ENCODE measurements at regions not wholly inside any gene's neighbourhood (a gene's known extent, or its start where the extent isn't known, plus 50 kb on each side); places are given as distances from the start of the nearest gene placed in this dataset.
A peak's percentile ranks its signal among the peaks of the same experiment; 100 is the strongest.

GRCh38 chr10:4372601-4373000, 453.4 kb upstream of the AKR1E2 start:
- no peak for DNase-seq

DNA sequence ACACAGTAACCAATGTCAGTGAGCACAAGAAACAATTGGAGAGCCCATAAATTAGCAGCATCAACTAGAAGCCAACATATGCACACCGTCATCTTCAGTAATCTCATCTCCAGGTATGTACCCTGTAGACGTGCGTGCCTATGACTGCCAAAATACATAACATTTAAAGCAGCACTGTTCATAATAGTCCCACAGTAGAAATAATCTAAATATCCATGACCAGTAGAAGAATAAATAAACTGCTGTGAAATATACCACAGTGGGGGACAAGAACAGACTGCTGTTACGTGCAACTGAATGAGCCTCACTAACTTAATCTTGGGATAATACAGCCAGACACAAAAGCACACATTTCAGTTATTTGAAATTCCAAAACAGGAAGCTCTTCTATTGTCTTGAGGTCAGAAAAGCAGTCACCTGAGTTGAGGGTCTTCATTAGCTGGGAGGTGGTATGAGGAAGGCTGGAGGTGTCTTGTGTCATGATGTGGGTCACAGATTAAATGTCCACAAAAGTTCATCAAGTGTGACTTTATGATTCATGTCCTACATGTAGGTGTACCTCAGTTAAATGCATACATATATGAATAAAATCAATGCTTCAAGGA, 454.2 kb upstream of the AKR1E2 start:
- DNase-seq, result no peak

DNA sequence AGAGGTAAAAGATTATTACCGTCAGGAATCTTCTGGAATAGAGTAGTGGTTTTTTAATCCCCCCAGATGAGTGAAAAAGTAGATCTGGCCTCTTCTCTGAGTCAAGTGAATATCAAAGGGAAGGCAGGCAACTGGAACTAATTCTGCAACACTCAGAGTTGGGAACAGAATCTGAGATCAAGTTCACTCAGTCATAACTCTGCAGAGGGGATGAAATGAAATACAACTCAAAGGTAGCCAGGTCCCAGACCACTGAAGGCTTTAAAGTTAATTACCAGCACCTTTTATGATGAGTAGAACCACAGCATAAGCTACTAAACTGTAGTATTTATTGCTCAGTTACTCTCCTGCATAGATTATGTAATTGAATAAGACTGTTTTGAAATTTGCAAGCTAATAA, 455.6 kb upstream of the AKR1E2 start:
- no peak for DNase-seq

DNA sequence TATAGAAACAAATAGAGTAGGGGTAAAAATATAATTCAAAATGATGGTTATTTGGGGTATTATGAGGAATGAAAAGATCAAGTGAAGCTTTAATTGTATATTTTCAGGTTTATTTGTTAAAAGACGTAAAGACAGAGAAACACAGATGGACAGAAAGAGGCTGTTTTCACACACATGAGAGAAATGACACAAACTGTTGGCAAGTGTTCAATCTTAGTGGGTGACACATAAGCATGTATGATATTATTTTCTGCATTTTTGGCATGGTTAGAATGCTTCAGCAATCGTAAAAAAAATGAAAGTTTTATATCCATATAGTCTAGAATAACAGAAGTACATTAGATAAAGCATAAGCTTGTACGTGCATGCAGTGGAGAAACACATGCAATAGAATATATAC, 464.4 kb upstream of the AKR1E2 start:
- no peak for DNase-seq

DNA sequence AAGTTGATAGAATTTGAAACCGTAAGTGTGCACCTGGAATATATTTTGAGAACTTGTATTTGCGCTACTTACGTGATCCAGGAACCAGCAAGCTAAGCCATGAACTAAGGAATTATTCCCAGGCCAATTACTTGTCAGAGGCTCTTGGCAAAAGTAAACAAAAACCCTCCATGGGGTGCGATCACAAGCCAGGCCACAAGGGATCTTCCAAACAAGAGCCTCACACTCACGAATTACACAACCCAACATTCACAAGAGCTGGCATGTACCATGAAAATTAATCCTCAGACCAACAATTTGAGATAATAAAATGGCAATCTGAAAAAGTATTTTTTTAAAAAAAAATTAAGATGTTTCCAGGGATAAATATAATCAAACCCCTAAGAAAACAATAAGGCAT, 467.0 kb upstream of the AKR1E2 start:
- no peak for DNase-seq

DNA sequence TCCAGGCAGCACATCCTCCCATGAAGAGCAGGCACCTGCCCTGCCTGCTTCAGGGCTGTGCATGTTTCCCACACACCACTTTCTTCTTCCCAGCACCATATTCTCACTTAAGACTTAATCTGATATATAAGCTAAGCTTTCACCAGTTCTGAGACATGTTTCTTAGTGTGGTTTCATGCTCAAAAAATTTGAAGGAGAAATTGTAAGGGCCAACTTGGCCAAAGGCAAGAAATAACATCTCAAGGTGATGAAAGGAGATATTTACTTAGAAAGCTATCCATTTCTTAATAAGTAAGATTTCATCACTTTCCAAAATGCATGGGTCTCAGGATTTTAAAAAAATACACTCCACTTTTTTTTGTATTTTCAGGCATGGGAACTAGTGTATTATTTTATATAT, 468.1 kb upstream of the AKR1E2 start:
- DNase-seq, result no peak

GRCh38 chr10:4355350-4355749, 470.7 kb upstream of the AKR1E2 start:
- no peak for DNase-seq

DNA sequence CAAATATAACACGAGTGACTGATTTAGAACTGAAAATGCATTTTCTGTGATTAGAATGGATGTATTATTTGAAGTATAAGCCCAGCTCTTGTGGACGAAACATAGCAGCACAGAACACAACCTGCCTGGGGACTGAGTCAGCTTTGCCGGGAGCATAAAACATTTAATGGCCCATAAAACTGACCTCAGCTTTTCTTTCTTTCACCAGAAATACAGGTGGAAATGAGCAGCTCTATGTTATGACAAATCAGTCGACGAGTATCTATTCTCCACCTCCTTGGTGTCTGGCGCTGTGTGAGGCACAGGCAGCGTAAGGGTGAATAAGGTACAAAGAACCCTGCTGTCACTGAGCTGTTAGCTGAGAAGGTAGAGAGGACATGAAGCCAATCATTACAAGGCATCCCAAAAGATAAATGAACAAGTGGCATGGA, 471.6 kb upstream of the AKR1E2 start:
- DNase-seq, result no peak

DNA sequence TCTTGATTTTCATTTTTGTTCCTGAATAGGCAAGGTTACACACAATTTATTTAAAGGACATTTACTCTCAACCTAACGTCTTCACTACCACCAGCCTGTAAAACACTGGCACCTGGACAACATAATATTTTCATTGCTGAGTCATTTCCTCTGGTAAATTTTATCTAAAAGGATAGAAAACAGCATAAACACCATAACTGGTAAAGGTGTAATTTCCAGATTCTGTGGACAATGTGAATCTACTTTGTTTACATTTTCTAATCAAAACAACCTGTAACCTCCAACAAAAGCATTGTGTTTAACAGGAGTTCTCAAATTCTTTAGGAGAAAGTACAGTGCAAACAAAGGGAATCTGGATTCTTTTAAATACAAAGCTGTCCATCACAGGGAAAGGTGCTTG, 472.0 kb upstream of the AKR1E2 start:
- no peak for DNase-seq

GRCh38 chr10:4353059-4353655, 472.9 kb upstream of the AKR1E2 start:
- DNase-seq, result no peak

DNA sequence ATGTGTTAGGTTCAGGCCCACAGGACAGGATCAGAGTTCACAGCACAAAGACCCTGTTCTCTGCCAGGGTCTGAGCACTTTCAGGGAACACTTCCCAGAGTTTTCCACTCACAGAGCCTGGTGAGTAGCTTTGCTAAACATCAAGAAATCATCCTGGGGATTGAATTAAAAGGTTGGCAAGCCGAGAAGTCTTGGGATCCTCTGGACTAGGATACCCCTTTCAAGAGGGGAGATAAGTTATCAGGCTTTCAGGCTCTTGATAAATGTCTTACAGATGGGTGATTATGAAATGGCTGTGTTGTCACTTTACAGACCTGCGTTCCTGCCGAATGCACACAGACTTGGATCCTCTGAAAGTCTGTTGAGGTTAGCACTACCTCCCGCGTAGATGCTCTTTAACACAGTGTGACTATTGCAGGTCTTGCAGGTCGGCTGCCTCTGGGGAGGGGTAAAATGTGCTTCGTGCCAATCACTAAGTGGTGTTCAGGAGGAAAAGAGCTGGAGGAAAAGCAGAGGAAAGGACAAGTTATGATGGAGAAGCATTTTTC, 473.5 kb upstream of the AKR1E2 start:
- DNase-seq, result no peak

GRCh38 chr10:4351723-4352413, 474.1 kb upstream of the AKR1E2 start:
- no peak for DNase-seq

DNA sequence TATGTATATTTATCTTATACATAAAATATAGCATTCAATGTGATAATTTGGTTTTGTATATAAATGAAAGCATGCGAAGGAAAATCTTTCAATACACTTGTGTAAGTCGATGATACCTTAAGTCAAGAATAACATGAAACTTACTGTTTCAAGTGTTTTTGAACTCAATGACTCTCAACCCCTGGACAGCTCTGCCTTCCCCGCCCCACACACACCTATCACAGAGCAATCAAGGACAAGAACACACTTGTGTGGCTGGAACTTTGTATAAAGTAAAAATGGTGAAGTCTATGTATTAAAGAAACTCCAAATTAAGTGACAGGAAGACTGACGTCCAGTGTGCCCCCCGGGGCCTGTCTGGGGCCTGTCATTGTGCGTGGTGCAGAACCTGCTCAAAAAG, 478.6 kb upstream of the AKR1E2 start:
- DNase-seq, result no peak

GRCh38 chr10:4345877-4346646, 479.9 kb upstream of the AKR1E2 start:
- no peak for DNase-seq

DNA sequence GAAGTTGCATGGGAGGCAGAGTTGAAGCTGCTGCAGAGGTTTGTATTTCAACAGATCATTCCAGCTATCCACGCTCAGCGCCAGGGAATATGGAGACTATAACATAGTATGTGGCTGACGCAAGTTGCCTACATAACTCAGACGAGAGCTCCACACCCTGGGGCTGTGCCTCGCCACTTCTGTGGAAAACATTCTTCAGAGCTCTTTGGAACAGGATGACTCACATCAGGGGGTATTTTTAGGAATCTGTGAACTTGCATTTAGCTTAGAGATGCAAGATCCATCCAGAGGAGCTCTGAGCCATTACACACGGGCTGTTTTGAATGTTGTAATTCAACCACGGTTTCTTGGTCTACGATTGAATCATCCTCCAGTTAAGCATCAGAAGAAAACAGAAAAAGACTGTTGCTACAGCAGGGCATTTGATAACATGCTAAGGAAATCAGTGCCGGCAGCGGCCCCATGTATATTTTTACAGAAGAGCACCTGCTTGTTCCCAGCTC, 481.5 kb upstream of the AKR1E2 start:
- peak; percentile 42 to 63 for DNase-seq

- no peak for DNase-seq
Observed at GRCh38 chr10:4343873-4344272, 482.1 kb upstream of the AKR1E2 start.

GRCh38 chr10:4343091-4343490, 482.9 kb upstream of the AKR1E2 start:
- DNase-seq, result no peak

DNA sequence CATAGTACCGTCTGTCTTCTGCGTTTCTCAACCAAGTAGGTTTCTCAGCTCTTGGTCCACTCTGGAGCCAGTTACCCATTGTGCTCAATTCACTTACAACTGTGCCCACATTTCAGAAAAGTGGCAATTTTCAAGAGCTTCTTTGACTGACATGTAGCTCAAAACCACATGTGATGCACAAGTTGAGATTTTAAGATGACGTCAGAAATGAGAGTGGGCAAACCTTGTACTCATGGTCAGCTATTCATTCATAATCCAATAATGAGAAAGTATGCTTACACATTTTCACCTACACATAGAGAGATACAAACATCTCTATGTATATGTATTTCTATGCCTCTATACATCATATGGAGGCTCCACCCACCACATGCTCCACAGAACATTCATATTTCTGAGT, 487.2 kb upstream of the AKR1E2 start:
- no peak for DNase-seq

DNA sequence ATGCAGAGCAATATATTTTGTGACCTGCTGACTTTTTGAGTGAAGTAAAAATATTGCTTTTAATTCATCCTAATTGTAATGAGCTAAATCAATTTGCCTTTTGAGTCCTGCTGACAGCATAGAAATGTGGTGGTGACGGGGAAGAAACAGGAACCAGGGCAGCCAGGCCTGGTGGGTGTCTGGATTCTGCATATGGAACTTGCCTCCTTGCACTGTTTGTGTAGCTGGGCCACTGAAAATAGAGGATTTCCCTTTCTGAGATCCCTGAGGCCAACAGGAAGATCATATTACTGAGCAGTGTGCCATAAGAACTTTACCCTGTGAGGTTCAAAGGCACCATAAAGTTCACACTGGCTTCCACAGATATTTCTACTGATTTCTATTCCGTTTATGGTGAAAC, 488.4 kb upstream of the AKR1E2 start:
- DNase-seq, result no peak

- DNase-seq, result no peak
Observed at GRCh38 chr10:4334871-4335270, 491.1 kb upstream of the AKR1E2 start.

- no peak for DNase-seq
Observed at GRCh38 chr10:4334015-4334414, 492.0 kb upstream of the AKR1E2 start.

- no peak for DNase-seq
Observed at GRCh38 chr10:4333459-4333894, 492.5 kb upstream of the AKR1E2 start.

GRCh38 chr10:4332764-4333458, 493.1 kb upstream of the AKR1E2 start:
- no peak for DNase-seq

All from activated CD4-positive, alpha-beta T cell treated with anti-CD3 and anti-CD28 coated beads, Interleukin-2, amount 50 U/mL, for 48 hours (primary cell).